Colonic mucosa (tissue), 4 donors: ENCODE measurements at regions not wholly inside any gene's neighbourhood (a gene's known extent, or its start where the extent isn't known, plus 50 kb on each side); places are given as distances from the start of the nearest gene placed in this dataset.
"Not testable (repeated sequence)": the region's sequence is repeated elsewhere in the genome, so short reads cannot be mapped to it uniquely, and the experiment has no call there.

ENCODE experiments used
- DNase-seq: peaks from one replicate; pipeline ENCODE4 v3.0.0-alpha.2; 2020
- H3K27ac ChIP-seq: fragments of 200-600 bp; one replicate; pipeline ENCODE4 v1.8.0; 2021
- H3K27me3 ChIP-seq: fragments of 200-600 bp; one replicate; pipeline ENCODE4 v1.8.0; 2021
- H3K36me3 ChIP-seq: fragments of 200-600 bp; one replicate; pipeline ENCODE4 v1.8.0; 2021
- H3K4me1 ChIP-seq: fragments of 200-600 bp; one replicate; pipeline ENCODE4 v1.8.0; 2021; ENCODE audit warnings: mild to moderate bottlenecking
- H3K4me3 ChIP-seq: fragments of 200-600 bp; one replicate; pipeline ENCODE4 v1.8.0; 2021
- H3K9ac ChIP-seq, 2 donors: one replicate each; pipeline ENCODE4 v1.7.0; 2013; ENCODE audit warnings: control low read depth in 2 of 2, low read depth in 2 of 2, low read length in 2 of 2
- H3K9me3 ChIP-seq: fragments of 200-600 bp; one replicate; pipeline ENCODE4 v1.8.0; 2021
- intact Hi-C: fragments of 100-400 bp; cut with DNase I; formaldehyde crosslinking; loops from one replicate; pipeline ENCODE4 v1.14.1; 2022
- TF ChIP-seq, protein P1 (sequence below): fragments of 200-600 bp; IDR thresholded peaks from one replicate; pipeline ENCODE4 v1.8.0; 2022; ENCODE audit warnings: antibody characterized with exemption, mild to moderate bottlenecking
- donor health status: healthy.
- donor health status: DM: no; HTN: no; CAD: no.
- donor health status: DM: no; HTN: no; CAD: no.

DNA sequence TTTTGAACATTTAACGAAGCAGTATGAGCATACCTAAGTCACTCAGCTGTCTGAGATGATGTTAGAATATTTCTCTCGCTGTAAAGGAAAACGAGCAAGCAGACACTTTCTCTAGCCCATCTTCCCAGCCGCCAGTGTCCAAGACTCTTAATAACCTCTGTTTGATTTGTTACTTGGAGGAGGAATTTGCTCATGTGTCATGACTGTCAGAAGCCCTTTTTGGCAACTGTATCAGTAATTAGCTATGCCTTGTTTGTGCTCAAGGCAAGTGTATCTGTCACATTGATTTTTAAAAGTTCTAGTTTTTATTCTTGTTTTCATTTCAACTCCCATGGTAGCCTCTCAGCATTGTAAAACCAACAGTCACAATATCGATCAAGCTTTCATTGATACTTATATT is 828.4 kb upstream of the SLC10A2 start:
- no peak for DNase-seq
- no peaks in the 10 kb centered on the region for H3K9me3 ChIP-seq
- H3K9ac ChIP-seq, result no peak overlapping the region
- no peaks in the 10 kb centered on the region for H3K4me1 ChIP-seq
- TF ChIP-seq, protein P1, sequence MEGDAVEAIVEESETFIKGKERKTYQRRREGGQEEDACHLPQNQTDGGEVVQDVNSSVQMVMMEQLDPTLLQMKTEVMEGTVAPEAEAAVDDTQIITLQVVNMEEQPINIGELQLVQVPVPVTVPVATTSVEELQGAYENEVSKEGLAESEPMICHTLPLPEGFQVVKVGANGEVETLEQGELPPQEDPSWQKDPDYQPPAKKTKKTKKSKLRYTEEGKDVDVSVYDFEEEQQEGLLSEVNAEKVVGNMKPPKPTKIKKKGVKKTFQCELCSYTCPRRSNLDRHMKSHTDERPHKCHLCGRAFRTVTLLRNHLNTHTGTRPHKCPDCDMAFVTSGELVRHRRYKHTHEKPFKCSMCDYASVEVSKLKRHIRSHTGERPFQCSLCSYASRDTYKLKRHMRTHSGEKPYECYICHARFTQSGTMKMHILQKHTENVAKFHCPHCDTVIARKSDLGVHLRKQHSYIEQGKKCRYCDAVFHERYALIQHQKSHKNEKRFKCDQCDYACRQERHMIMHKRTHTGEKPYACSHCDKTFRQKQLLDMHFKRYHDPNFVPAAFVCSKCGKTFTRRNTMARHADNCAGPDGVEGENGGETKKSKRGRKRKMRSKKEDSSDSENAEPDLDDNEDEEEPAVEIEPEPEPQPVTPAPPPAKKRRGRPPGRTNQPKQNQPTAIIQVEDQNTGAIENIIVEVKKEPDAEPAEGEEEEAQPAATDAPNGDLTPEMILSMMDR, result no peak
- H3K4me3 ChIP-seq, result no peak overlapping the region
- H3K36me3 ChIP-seq, result no peaks in the 10 kb centered on the region
- H3K27me3 ChIP-seq, result no peaks in the 10 kb centered on the region
- H3K27ac ChIP-seq, result no peak overlapping the region
- intact Hi-C loops, result no loop called here

GRCh38 chr13:103884101-103884723 is 818.0 kb upstream of the SLC10A2 start:
- TF ChIP-seq, protein P1, result no peak
- no peak for DNase-seq
- H3K9ac ChIP-seq, result no peak overlapping the region
- intact Hi-C loops, result no loop called here
- no peaks in the 10 kb centered on the region for H3K4me1 ChIP-seq
- H3K9me3 ChIP-seq, result no peaks in the 10 kb centered on the region
- H3K36me3 ChIP-seq, result no peaks in the 10 kb centered on the region
- H3K4me3 ChIP-seq, result no peak overlapping the region
- no peaks in the 10 kb centered on the region for H3K27me3 ChIP-seq
- no peak overlapping the region for H3K27ac ChIP-seq

- DNase-seq, result no peak
- Histone ChIP-seq H3K4me3 (no peak overlapping the region), H3K36me3 (no peaks in the 10 kb centered on the region), H3K9me3 (no peaks in the 10 kb centered on the region), H3K9ac (no peak overlapping the region), H3K27ac (no peak overlapping the region), H3K27me3 (no peaks in the 10 kb centered on the region), H3K4me1 (no peaks in the 10 kb centered on the region)
- TF ChIP-seq, protein P1, result no peak
- intact Hi-C loops, result no loop called here
These were observed 817.5 kb upstream of the SLC10A2 start for GRCh38 chr13:103883698-103884097.

GRCh38 chr13:103883164-103883563 is 816.9 kb upstream of the SLC10A2 start:
- DNase-seq, result peak; percentile 33
- no peaks in the 10 kb centered on the region for H3K27me3 ChIP-seq
- H3K4me1 ChIP-seq, result no peaks in the 10 kb centered on the region
- H3K9me3 ChIP-seq, result no peaks in the 10 kb centered on the region
- no peaks in the 10 kb centered on the region for H3K36me3 ChIP-seq
- no peak overlapping the region for H3K27ac ChIP-seq
- no peak overlapping the region for H3K4me3 ChIP-seq
- TF ChIP-seq, protein P1, result no peak
- H3K9ac ChIP-seq, result no peak overlapping the region
- intact Hi-C loops, result no loop called here

DNA sequence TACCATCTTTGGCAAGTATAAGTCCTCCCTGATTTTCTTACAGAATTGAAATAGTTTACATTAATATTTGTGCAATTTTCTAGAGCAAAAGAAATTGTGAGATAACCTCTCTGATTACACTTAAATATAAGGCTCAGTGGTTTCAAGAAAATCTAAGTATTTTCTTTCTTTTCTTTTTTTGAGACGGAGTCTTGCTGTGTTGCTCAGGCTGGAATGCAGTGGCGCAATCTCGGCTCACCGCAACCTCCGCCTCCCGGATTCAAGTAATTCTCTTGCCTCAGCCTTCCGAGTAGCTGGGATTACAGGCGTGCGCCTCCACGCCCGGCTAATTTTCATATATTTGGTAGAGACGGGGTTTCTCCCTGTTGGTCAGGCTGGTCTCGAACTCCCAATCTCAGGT is 813.9 kb upstream of the SLC10A2 start:
- H3K27ac ChIP-seq, H3K4me1 ChIP-seq, H3K9ac ChIP-seq, DNase-seq, H3K27me3 ChIP-seq, H3K9me3 ChIP-seq, intact Hi-C loops, H3K4me3 ChIP-seq, H3K36me3 ChIP-seq: not testable (repeated sequence)

DNA sequence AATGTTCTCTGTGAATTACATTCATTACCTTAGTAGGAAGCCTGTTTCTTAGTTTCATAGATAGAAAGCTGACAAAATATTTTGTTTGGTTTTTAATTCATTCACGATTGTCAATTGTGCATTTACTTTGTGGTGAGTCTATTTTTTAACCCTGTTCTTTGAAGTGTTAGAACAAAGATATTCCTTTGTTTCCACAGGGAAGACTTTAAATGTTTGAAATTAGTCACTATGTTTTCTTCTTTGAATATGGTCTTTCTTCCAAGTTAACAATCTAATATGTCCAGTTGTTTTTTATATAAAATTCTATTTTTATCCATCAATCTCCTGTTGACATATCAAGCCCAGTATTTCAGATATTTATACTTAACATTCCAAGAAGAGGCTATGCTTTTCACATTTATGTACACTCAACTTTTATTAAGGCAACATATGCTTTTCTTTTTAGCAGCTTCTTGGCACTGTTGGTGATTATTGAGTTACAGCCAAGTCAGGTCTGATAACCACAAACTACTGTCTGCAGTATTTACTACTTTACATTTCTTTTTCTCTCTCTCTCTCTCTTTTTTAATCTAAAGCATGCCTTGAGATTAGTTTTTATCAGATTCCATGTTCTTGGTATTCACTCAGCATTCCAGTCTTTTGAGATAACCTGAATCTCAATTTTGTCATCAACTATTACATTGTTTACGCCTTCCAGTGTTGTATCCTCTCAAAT is 812.8 kb upstream of the SLC10A2 start:
- DNase-seq, result no peak
- Histone ChIP-seq H3K27ac (no peak overlapping the region), H3K9ac (no peak overlapping the region), H3K27me3 (no peaks in the 10 kb centered on the region), H3K4me3 (no peak overlapping the region), H3K36me3 (no peaks in the 10 kb centered on the region), H3K9me3 (no peaks in the 10 kb centered on the region), H3K4me1 (no peaks in the 10 kb centered on the region)
- intact Hi-C loops, result no loop called here
- TF ChIP-seq, protein P1, result no peak
